ENCODE measurements at regions not wholly inside any gene's neighbourhood (a gene's known extent, or its start where the extent isn't known, plus 50 kb on each side); places are given as distances from the start of the nearest gene placed in this dataset.

- peaks cover 10% of the 10 kb centered on the region for H3K4me1 Mint-ChIP-seq (ENCODE audit: low read depth, unreplicated experiment)
- Histone ChIP-seq H3K4me1 (ENCODE audit: insufficient read depth, low read length) (no peaks in the 10 kb centered on the region), H4K20me1 (ENCODE audit: insufficient read depth, low read length) (no peaks in the 10 kb centered on the region), H3K4me3 (ENCODE audit: insufficient read depth, low read depth, low read length) (no peak overlapping the region), H3K79me2 (ENCODE audit: insufficient read depth, low read length) (no peaks in the 10 kb centered on the region), H2AFZ (ENCODE audit: low read depth, low read length) (no peak overlapping the region), H3K4me2 (ENCODE audit: low read length) (no peak overlapping the region), H3K36me3 (ENCODE audit: insufficient read depth, low read length) (no peaks in the 10 kb centered on the region), H3K9ac (ENCODE audit: low read length) (no peak overlapping the region), H3K27me3 (ENCODE audit: insufficient read depth, low read length) (no peaks in the 10 kb centered on the region), H3K27ac (ENCODE audit: low read depth, low read length) (no peak overlapping the region), H3K9me3 (ENCODE audit: insufficient read depth, low read depth, low read length) (no peaks in the 10 kb centered on the region)
- no peak for TF ChIP-seq EZH2 (IDR thresholded peaks at IDR 0.05; ENCODE audit: insufficient read depth, low read length)
- no peak for TF ChIP-seq CTCF (IDR thresholded peaks at IDR 0.05; ENCODE audit: insufficient read depth, low read depth, low read length)
- H3K27me3 Mint-ChIP-seq (ENCODE audit: low read depth, unreplicated experiment): no peaks in the 10 kb centered on the region
- H3K4me3 Mint-ChIP-seq (ENCODE audit: unreplicated experiment): no peak overlapping the region
- H3K27ac Mint-ChIP-seq (ENCODE audit: unreplicated experiment): no peak overlapping the region
- H3K36me3 Mint-ChIP-seq (ENCODE audit: low read depth, unreplicated experiment): no peaks in the 10 kb centered on the region
- no peak for FAIRE-seq
- no peaks in the 10 kb centered on the region for H3K9me3 Mint-ChIP-seq (ENCODE audit: unreplicated experiment)
- DNase-seq (ENCODE audit: low read depth): no peak
Measured at GRCh38 chr2:192438239-192438638, 243.5 kb upstream of the TMEFF2 start.

GRCh38 chr2:192437653-192438052 is 242.9 kb upstream of the TMEFF2 start:
- Mint-ChIP-seq H3K27ac (ENCODE audit: unreplicated experiment) (no peak overlapping the region), H3K4me3 (ENCODE audit: unreplicated experiment) (no peak overlapping the region), H3K27me3 (ENCODE audit: low read depth, unreplicated experiment) (no peaks in the 10 kb centered on the region), H3K36me3 (ENCODE audit: low read depth, unreplicated experiment) (no peaks in the 10 kb centered on the region), H3K9me3 (ENCODE audit: unreplicated experiment) (no peaks in the 10 kb centered on the region), H3K4me1 (ENCODE audit: low read depth, unreplicated experiment) (peaks cover 10% of the 10 kb centered on the region)
- Histone ChIP-seq H3K9ac (ENCODE audit: low read length) (no peak overlapping the region), H3K27ac (ENCODE audit: low read depth, low read length) (no peak overlapping the region), H3K4me3 (ENCODE audit: insufficient read depth, low read depth, low read length) (no peak overlapping the region), H3K27me3 (ENCODE audit: insufficient read depth, low read length) (no peaks in the 10 kb centered on the region), H2AFZ (ENCODE audit: low read depth, low read length) (no peak overlapping the region), H3K36me3 (ENCODE audit: insufficient read depth, low read length) (no peaks in the 10 kb centered on the region), H3K79me2 (ENCODE audit: insufficient read depth, low read length) (no peaks in the 10 kb centered on the region), H3K9me3 (ENCODE audit: insufficient read depth, low read depth, low read length) (no peaks in the 10 kb centered on the region), H3K4me2 (ENCODE audit: low read length) (no peak overlapping the region), H4K20me1 (ENCODE audit: insufficient read depth, low read length) (no peaks in the 10 kb centered on the region), H3K4me1 (ENCODE audit: insufficient read depth, low read length) (no peaks in the 10 kb centered on the region)
- FAIRE-seq (no peak), DNase-seq (ENCODE audit: low read depth) (no peak)
- TF ChIP-seq CTCF (IDR thresholded peaks at IDR 0.05; ENCODE audit: insufficient read depth, low read depth, low read length) (no peak), EZH2 (IDR thresholded peaks at IDR 0.05; ENCODE audit: insufficient read depth, low read length) (no peak)

- H3K36me3 ChIP-seq (ENCODE audit: insufficient read depth, low read length): no peaks in the 10 kb centered on the region
- TF ChIP-seq EZH2 (IDR thresholded peaks at IDR 0.05; ENCODE audit: insufficient read depth, low read length) (no peak), CTCF (IDR thresholded peaks at IDR 0.05; ENCODE audit: insufficient read depth, low read depth, low read length) (no peak)
- no peaks in the 10 kb centered on the region for H4K20me1 ChIP-seq (ENCODE audit: insufficient read depth, low read length)
- no peaks in the 10 kb centered on the region for H3K27me3 ChIP-seq (ENCODE audit: insufficient read depth, low read length)
- FAIRE-seq (no peak), DNase-seq (ENCODE audit: low read depth) (no peak)
- Mint-ChIP-seq H3K4me1 (ENCODE audit: low read depth, unreplicated experiment) (no peaks in the 10 kb centered on the region), H3K9me3 (ENCODE audit: unreplicated experiment) (peaks cover 5% of the 10 kb centered on the region), H3K27ac (ENCODE audit: unreplicated experiment) (no peak overlapping the region), H3K36me3 (ENCODE audit: low read depth, unreplicated experiment) (no peaks in the 10 kb centered on the region), H3K4me3 (ENCODE audit: unreplicated experiment) (no peak overlapping the region), H3K27me3 (ENCODE audit: low read depth, unreplicated experiment) (no peaks in the 10 kb centered on the region)
- no peak overlapping the region for H3K4me2 ChIP-seq (ENCODE audit: low read length)
- H3K4me3 ChIP-seq (ENCODE audit: insufficient read depth, low read depth, low read length): no peak overlapping the region
- no peak overlapping the region for H3K27ac ChIP-seq (ENCODE audit: low read depth, low read length)
- no peak overlapping the region for H2AFZ ChIP-seq (ENCODE audit: low read depth, low read length)
- no peaks in the 10 kb centered on the region for H3K79me2 ChIP-seq (ENCODE audit: insufficient read depth, low read length)
- no peaks in the 10 kb centered on the region for H3K9me3 ChIP-seq (ENCODE audit: insufficient read depth, low read depth, low read length)
- H3K9ac ChIP-seq (ENCODE audit: low read length): no peak overlapping the region
- H3K4me1 ChIP-seq (ENCODE audit: insufficient read depth, low read length): no peaks in the 10 kb centered on the region
Measured at GRCh38 chr2:192424243-192424642, 229.5 kb upstream of the TMEFF2 start.
